WTC11 (cell line): ENCODE measurements at regions not wholly inside any gene's neighbourhood (a gene's known extent, or its start where the extent isn't known, plus 50 kb on each side); places are given as distances from the start of the nearest gene placed in this dataset.

Experiments used
- ELF4 ChIP-seq: sonication (generic); formaldehyde crosslinking; IDR thresholded peaks from 2 replicates; pipeline ENCODE4 v1.8.1; 2022; ENCODE audit warnings: low read depth, mild to moderate bottlenecking, moderate library complexity, missing genetic modification reagents
- MYBL2 ChIP-seq: sonication (generic); formaldehyde crosslinking; IDR thresholded peaks from 2 replicates; pipeline ENCODE4 v1.8.1; 2023; ENCODE audit warnings: mild to moderate bottlenecking, moderate library complexity, missing genetic modification reagents
- NFE2L1 ChIP-seq: sonication (generic); formaldehyde crosslinking; IDR thresholded peaks from 2 replicates; pipeline ENCODE4 v1.8.1; 2023; ENCODE audit warnings: missing genetic modification reagents
- NFYB ChIP-seq: sonication (generic); formaldehyde crosslinking; conservative IDR thresholded peaks from 2 replicates; pipeline ENCODE4 v1.8.0; 2022; ENCODE audit warnings: low read depth, missing genetic modification reagents
- NR3C1 ChIP-seq: sonication (generic); formaldehyde crosslinking; conservative IDR thresholded peaks from 2 replicates; pipeline ENCODE4 v1.8.1; 2023; ENCODE audit warnings: low read depth, mild to moderate bottlenecking, missing genetic modification reagents
- SMAD3 ChIP-seq: sonication (generic); formaldehyde crosslinking; IDR thresholded peaks from 2 replicates; pipeline ENCODE4 v1.8.0; 2022; ENCODE audit warnings: missing genetic modification reagents, mild to moderate bottlenecking, borderline replicate concordance
- TF ChIP-seq, protein P1 (sequence below): sonication (generic); formaldehyde crosslinking; IDR thresholded peaks from 2 replicates; pipeline ENCODE4 v1.8.0; 2022; ENCODE audit warnings: mild to moderate bottlenecking, missing genetic modification reagents
- TF ChIP-seq, protein P2 (sequence below): fragments of 200-600 bp; IDR thresholded peaks from 2 replicates; pipeline ENCODE4 v1.8.0; 2022; ENCODE audit warnings: antibody characterized with exemption

DNA sequence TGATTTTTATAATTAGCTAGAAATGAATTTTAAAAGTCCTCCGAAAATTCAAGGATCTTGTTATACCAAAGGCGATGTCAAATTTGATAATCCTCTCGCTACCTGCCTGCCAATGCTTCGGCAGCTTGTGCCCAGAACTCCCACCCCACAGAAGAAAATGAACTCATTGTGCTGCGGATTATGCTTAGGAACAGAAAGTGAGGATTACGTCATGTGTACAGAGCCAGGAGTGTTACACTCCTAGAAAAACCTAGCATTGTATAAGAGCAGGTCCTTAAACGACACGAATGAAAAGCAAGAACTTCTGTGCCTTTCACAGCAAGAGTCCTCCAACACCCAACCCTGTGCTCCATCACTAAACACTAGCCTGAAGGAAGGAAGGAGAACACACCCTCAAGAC, 168.3 kb downstream of the RNF152 start:
- TF ChIP-seq, protein P1, sequence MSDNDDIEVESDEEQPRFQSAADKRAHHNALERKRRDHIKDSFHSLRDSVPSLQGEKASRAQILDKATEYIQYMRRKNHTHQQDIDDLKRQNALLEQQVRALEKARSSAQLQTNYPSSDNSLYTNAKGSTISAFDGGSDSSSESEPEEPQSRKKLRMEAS (CRISPR knock-in tag): no peak
- TF ChIP-seq NFE2L1 (CRISPR knock-in tag) (no peak), ELF4 (CRISPR knock-in tag) (no peak), MYBL2 (no peak), NR3C1 (CRISPR knock-in tag) (no peak), SMAD3 (CRISPR knock-in tag) (no peak), NFYB (no peak)
- TF ChIP-seq, protein P2, sequence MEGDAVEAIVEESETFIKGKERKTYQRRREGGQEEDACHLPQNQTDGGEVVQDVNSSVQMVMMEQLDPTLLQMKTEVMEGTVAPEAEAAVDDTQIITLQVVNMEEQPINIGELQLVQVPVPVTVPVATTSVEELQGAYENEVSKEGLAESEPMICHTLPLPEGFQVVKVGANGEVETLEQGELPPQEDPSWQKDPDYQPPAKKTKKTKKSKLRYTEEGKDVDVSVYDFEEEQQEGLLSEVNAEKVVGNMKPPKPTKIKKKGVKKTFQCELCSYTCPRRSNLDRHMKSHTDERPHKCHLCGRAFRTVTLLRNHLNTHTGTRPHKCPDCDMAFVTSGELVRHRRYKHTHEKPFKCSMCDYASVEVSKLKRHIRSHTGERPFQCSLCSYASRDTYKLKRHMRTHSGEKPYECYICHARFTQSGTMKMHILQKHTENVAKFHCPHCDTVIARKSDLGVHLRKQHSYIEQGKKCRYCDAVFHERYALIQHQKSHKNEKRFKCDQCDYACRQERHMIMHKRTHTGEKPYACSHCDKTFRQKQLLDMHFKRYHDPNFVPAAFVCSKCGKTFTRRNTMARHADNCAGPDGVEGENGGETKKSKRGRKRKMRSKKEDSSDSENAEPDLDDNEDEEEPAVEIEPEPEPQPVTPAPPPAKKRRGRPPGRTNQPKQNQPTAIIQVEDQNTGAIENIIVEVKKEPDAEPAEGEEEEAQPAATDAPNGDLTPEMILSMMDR: no peak
